Loucy (cell line): ENCODE measurements at regions not wholly inside any gene's neighbourhood (a gene's known extent, or its start where the extent isn't known, plus 50 kb on each side); places are given as distances from the start of the nearest gene placed in this dataset.

Experiments
- H2AFZ ChIP-seq: fragments of 200-600 bp; sonication (generic); 2 replicates; pipeline ENCODE4 v1.6.0; 2016; ENCODE audit warnings: antibody characterized with exemption, mild to moderate bottlenecking, low read length, moderate library complexity
- H3F3A ChIP-seq: fragments of 200-600 bp; 2 replicates; pipeline ENCODE4 v1.6.0; 2016; ENCODE audit warnings: antibody characterized with exemption, low read depth, mild to moderate bottlenecking
- H3K27me3 ChIP-seq: fragments of 200-600 bp; sonication (generic); 2 replicates; pipeline ENCODE4 v1.6.1; 2014; ENCODE audit warnings: low read length, mild to moderate bottlenecking; ENCODE audit not compliant: insufficient read depth, poor library complexity, severe bottlenecking
- H3K36me3 ChIP-seq: fragments of 200-600 bp; sonication (generic); 2 replicates; pipeline ENCODE4 v1.6.1; 2016; ENCODE audit warnings: low read length; ENCODE audit not compliant: insufficient read depth
- H3K4me1 ChIP-seq: fragments of 200-600 bp; sonication (generic); 2 replicates; pipeline ENCODE4 v1.5.1; 2014; ENCODE audit warnings: low read length, mild to moderate bottlenecking; ENCODE audit not compliant: insufficient read depth, poor library complexity, severe bottlenecking
- H3K4me2 ChIP-seq: fragments of 200-600 bp; sonication (generic); 2 replicates; pipeline ENCODE4 v1.6.0; 2014; ENCODE audit warnings: antibody characterized with exemption, low read length, low read depth, mild to moderate bottlenecking; ENCODE audit not compliant: poor library complexity, severe bottlenecking
- H3K4me3 ChIP-seq: fragments of 200-600 bp; sonication (generic); 2 replicates; pipeline ENCODE4 v1.5.1; 2014; ENCODE audit warnings: low read length, mild to moderate bottlenecking, mixed read lengths; ENCODE audit not compliant: poor library complexity, severe bottlenecking
- H3K79me2 ChIP-seq: fragments of 200-600 bp; sonication (generic); 2 replicates; pipeline ENCODE4 v1.6.1; 2014; ENCODE audit warnings: low read length; ENCODE audit not compliant: insufficient read depth
- H3K9ac ChIP-seq: fragments of 200-600 bp; sonication (generic); 2 replicates; pipeline ENCODE4 v1.6.0; 2014; ENCODE audit warnings: mild to moderate bottlenecking, low read depth, low read length, moderate library complexity; ENCODE audit not compliant: poor library complexity, severe bottlenecking
- H3K9me2 ChIP-seq: fragments of 200-600 bp; sonication (generic); replicated peaks from 2 replicates; pipeline ENCODE4 v1.6.1; 2016; ENCODE audit warnings: low read depth, low read length, mixed read lengths
- H3K9me3 ChIP-seq: fragments of 200-600 bp; sonication (generic); 2 replicates; pipeline ENCODE4 v1.6.1; 2014; ENCODE audit warnings: mild to moderate bottlenecking, antibody characterized with exemption, low read length, low read depth; ENCODE audit not compliant: insufficient read depth
- H4K20me1 ChIP-seq: fragments of 200-600 bp; sonication (generic); 2 replicates; pipeline ENCODE4 v1.6.0; 2014; ENCODE audit warnings: antibody characterized with exemption, low read length, mild to moderate bottlenecking; ENCODE audit not compliant: insufficient read depth, poor library complexity, severe bottlenecking
- EZH2phosphoT487 ChIP-seq: fragments of 200-600 bp; IDR thresholded peaks from 2 replicates; pipeline ENCODE4 v1.6.1; 2018; ENCODE audit warnings: antibody characterized with exemption, mild to moderate bottlenecking, moderate library complexity, borderline replicate concordance
- TF ChIP-seq, protein P1 (sequence below): fragments of 200-600 bp; sonication (generic); conservative IDR thresholded peaks from 2 replicates; pipeline ENCODE4 v1.5.1; 2014; ENCODE audit warnings: mild to moderate bottlenecking, antibody characterized with exemption, low read length

GRCh38 chr9:89764217-89764616 is 159.4 kb downstream of the GADD45G start:
- no peaks in the 10 kb centered on the region for H3K9me3 ChIP-seq
- no peaks in the 10 kb centered on the region for H3K4me1 ChIP-seq

GRCh38 chr9:89765211-89765946 is 160.6 kb downstream of the GADD45G start:
- Histone ChIP-seq H3F3A (no peaks in the 10 kb centered on the region), H3K4me3 (no peak overlapping the region), H3K27me3 (no peaks in the 10 kb centered on the region), H3K79me2 (no peaks in the 10 kb centered on the region), H4K20me1 (no peaks in the 10 kb centered on the region), H3K4me2 (no peak overlapping the region), H2AFZ (no peak overlapping the region), H3K9ac (no peak overlapping the region), H3K9me3 (no peaks in the 10 kb centered on the region), H3K4me1 (no peaks in the 10 kb centered on the region), H3K9me2 (no peaks in the 10 kb centered on the region), H3K36me3 (no peaks in the 10 kb centered on the region)
- TF ChIP-seq, protein P1, sequence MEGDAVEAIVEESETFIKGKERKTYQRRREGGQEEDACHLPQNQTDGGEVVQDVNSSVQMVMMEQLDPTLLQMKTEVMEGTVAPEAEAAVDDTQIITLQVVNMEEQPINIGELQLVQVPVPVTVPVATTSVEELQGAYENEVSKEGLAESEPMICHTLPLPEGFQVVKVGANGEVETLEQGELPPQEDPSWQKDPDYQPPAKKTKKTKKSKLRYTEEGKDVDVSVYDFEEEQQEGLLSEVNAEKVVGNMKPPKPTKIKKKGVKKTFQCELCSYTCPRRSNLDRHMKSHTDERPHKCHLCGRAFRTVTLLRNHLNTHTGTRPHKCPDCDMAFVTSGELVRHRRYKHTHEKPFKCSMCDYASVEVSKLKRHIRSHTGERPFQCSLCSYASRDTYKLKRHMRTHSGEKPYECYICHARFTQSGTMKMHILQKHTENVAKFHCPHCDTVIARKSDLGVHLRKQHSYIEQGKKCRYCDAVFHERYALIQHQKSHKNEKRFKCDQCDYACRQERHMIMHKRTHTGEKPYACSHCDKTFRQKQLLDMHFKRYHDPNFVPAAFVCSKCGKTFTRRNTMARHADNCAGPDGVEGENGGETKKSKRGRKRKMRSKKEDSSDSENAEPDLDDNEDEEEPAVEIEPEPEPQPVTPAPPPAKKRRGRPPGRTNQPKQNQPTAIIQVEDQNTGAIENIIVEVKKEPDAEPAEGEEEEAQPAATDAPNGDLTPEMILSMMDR, result no peak
- TF ChIP-seq EZH2phosphoT487, result no peak

More at GRCh38 chr9:89764217-89764616, 159.4 kb downstream of the GADD45G start:
- no peak overlapping the region for H3K4me3 ChIP-seq
- no peaks in the 10 kb centered on the region for H3F3A ChIP-seq
- H3K36me3 ChIP-seq, result no peaks in the 10 kb centered on the region
- no peak overlapping the region for H3K4me2 ChIP-seq
- no peaks in the 10 kb centered on the region for H3K27me3 ChIP-seq
- TF ChIP-seq, protein P1, result no peak
- TF ChIP-seq EZH2phosphoT487, result no peak
- no peaks in the 10 kb centered on the region for H3K9me2 ChIP-seq
- no peak overlapping the region for H3K9ac ChIP-seq
- no peaks in the 10 kb centered on the region for H3K79me2 ChIP-seq
- H2AFZ ChIP-seq, result no peak overlapping the region
- H4K20me1 ChIP-seq, result no peaks in the 10 kb centered on the region

GRCh38 chr9:89766991-89767390 is 162.2 kb downstream of the GADD45G start:
- Histone ChIP-seq H3K36me3 (no peaks in the 10 kb centered on the region), H3K9me3 (no peaks in the 10 kb centered on the region), H3F3A (no peaks in the 10 kb centered on the region), H3K79me2 (no peaks in the 10 kb centered on the region), H2AFZ (no peak overlapping the region), H3K4me2 (no peak overlapping the region), H3K27me3 (no peaks in the 10 kb centered on the region), H3K4me1 (no peaks in the 10 kb centered on the region), H3K9ac (no peak overlapping the region), H4K20me1 (no peaks in the 10 kb centered on the region), H3K9me2 (no peaks in the 10 kb centered on the region), H3K4me3 (no peak overlapping the region)
- no peak for TF ChIP-seq EZH2phosphoT487
- TF ChIP-seq, protein P1, result no peak
